ENCODE measurements at regions not wholly inside any gene's neighbourhood (a gene's known extent, or its start where the extent isn't known, plus 50 kb on each side); places are given as distances from the start of the nearest gene placed in this dataset.

DNA sequence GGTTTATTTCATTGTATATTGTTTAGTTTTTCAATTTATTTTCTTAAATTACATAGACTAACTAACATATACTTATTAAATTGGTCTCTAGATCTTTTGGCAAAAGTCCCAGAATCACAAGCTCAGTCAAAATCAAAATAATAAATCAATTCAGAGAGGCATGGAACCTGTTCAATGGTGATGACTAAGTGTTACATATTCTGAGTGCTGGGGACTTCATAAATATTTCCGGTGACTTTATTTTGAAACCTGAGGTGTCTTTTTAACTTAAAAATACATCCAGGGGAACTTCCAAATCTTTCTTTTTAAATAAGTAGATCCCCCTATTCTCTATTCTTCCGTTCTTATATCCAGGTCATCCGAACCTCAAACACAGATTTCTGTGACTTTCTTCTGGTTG, 89.6 kb upstream of the ZNF804B start:
- H4K20me1 ChIP-seq (ENCODE audit: insufficient read depth, low read length), result no peaks in the 10 kb centered on the region
- intact Hi-C loops (cut with micrococcal nuclease; ENCODE audit: unreplicated experiment), result no loop called here
- ChIA-PET POLR2A (no interaction called here), CTCF (ENCODE audit: low intra/inter-chr PET ratio, low total read pairs) (no interaction called here)
- DNase-seq (ENCODE audit: low spot score), result no peak
- H3K27me3 ChIP-seq (ENCODE audit: control insufficient read depth in 1 of 2, insufficient read depth in 2 of 2, low read length in 2 of 2), result no peaks in the 10 kb centered on the region
- H2AFZ ChIP-seq (ENCODE audit: low read length), result no peak overlapping the region
- H3K4me1 ChIP-seq (ENCODE audit: insufficient read depth, low read length), result no peaks in the 10 kb centered on the region
- ATAC-seq, result no peak
- H3K4me3 ChIP-seq (replicated peaks in 1 of 3; ENCODE audit: insufficient read depth in 1 of 3, low read depth in 2 of 3, low read length in 3 of 3), result no peak overlapping the region
- H3K36me3 ChIP-seq (replicated peaks in 1 of 2; ENCODE audit: control insufficient read depth in 1 of 2, insufficient read depth in 2 of 2, low read length in 2 of 2), result no peaks in the 10 kb centered on the region
- no peaks in the 10 kb centered on the region for H3K9me3 ChIP-seq (ENCODE audit: low read length)
- in situ Hi-C loops (cut with HindIII; ENCODE audit: extremely low pct_ligation_motif_present, low pct_unique_long_range_greater_than_20kb), result no loop called here
- no peaks in the 10 kb centered on the region for H3K79me2 ChIP-seq (ENCODE audit: insufficient read depth, low read length)
- FAIRE-seq, result no peak
- no peak overlapping the region for H3K27ac ChIP-seq (ENCODE audit: extremely low read length, insufficient read depth, low read length)
- TF ChIP-seq, protein P1, sequence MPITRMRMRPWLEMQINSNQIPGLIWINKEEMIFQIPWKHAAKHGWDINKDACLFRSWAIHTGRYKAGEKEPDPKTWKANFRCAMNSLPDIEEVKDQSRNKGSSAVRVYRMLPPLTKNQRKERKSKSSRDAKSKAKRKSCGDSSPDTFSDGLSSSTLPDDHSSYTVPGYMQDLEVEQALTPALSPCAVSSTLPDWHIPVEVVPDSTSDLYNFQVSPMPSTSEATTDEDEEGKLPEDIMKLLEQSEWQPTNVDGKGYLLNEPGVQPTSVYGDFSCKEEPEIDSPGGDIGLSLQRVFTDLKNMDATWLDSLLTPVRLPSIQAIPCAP (CRISPR knock-in tag; IDR thresholded peaks at IDR 0.05; ENCODE audit: low read depth), result no peak
- TF ChIP-seq ZNF3 (CRISPR knock-in tag; IDR thresholded peaks at IDR 0.05) (no peak), ZBTB46 (CRISPR knock-in tag; IDR thresholded peaks at IDR 0.05; ENCODE audit: borderline replicate concordance) (no peak), PHF5A (CRISPR knock-in tag; IDR thresholded peaks at IDR 0.05; ENCODE audit: low read depth, unreplicated experiment) (no peak), FOXM1 (CRISPR knock-in tag; IDR thresholded peaks at IDR 0.05) (no peak)
- H3K4me2 ChIP-seq (ENCODE audit: low read depth, low read length), result no peak overlapping the region
- 16% methylated on average over 3 of the region's 3 CpGs for WGBS (ENCODE audit: low lambda C conversion rate)
- no TSS peak for BruUV-seq (replicated peaks)
- H3K9ac ChIP-seq (ENCODE audit: insufficient read depth, low read depth, low read length), result no peak overlapping the region

DNA sequence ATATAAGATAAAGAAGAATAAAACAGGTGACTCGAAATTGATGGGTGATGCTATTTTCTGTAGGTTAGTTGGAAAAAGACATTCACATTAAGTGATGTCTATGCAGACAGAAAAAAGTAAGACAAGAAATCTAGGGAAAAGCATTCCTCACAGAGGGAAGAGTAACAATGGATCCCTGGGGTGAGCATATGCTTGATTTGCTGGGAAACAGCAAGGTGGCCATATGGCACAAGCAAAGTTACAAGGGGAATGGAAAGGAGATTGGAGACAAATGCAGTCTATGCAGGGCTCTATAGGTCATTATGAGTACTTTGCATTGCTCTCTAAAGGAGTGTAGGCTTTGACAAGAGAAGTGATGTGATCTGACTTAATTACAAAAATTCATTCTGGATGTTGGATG, 90.9 kb upstream of the ZNF804B start:
- Histone ChIP-seq H3K4me3 (replicated peaks in 1 of 3; ENCODE audit: insufficient read depth in 1 of 3, low read depth in 2 of 3, low read length in 3 of 3) (no peak overlapping the region), H3K79me2 (ENCODE audit: insufficient read depth, low read length) (no peaks in the 10 kb centered on the region), H2AFZ (ENCODE audit: low read length) (no peak overlapping the region), H3K4me2 (ENCODE audit: low read depth, low read length) (no peak overlapping the region), H3K9me3 (ENCODE audit: low read length) (no peaks in the 10 kb centered on the region), H3K9ac (ENCODE audit: insufficient read depth, low read depth, low read length) (no peak overlapping the region), H3K27ac (ENCODE audit: extremely low read length, insufficient read depth, low read length) (no peak overlapping the region), H3K27me3 (ENCODE audit: control insufficient read depth in 1 of 2, insufficient read depth in 2 of 2, low read length in 2 of 2) (no peaks in the 10 kb centered on the region), H3K4me1 (ENCODE audit: insufficient read depth, low read length) (no peaks in the 10 kb centered on the region), H4K20me1 (ENCODE audit: insufficient read depth, low read length) (no peaks in the 10 kb centered on the region), H3K36me3 (replicated peaks in 1 of 2; ENCODE audit: control insufficient read depth in 1 of 2, insufficient read depth in 2 of 2, low read length in 2 of 2) (no peaks in the 10 kb centered on the region)
- intact Hi-C loops (cut with micrococcal nuclease; ENCODE audit: unreplicated experiment), result no loop called here
- ATAC-seq (no peak), FAIRE-seq (no peak), DNase-seq (ENCODE audit: low spot score) (no peak)
- BruUV-seq (replicated peaks), result no TSS peak
- WGBS (ENCODE audit: low lambda C conversion rate), result 0% methylated on average over 1 of the region's 1 CpG
- ChIA-PET CTCF (ENCODE audit: low intra/inter-chr PET ratio, low total read pairs) (no interaction called here), POLR2A (no interaction called here)
- in situ Hi-C loops (cut with HindIII; ENCODE audit: extremely low pct_ligation_motif_present, low pct_unique_long_range_greater_than_20kb), result no loop called here
- TF ChIP-seq ZNF12 (CRISPR knock-in tag; IDR thresholded peaks at IDR 0.05) (no peak), ZNF577 (CRISPR knock-in tag; IDR thresholded peaks at IDR 0.05; ENCODE audit: borderline replicate concordance, low read depth) (no peak), HDAC6 (IDR thresholded peaks at IDR 0.05; ENCODE audit: low read depth, low read length) (no peak), YY1 (IDR thresholded peaks at IDR 0.05; ENCODE audit: insufficient read depth, insufficient replicate concordance, low read depth, low read length) (no peak), ZNF180 (CRISPR knock-in tag; IDR thresholded peaks at IDR 0.05; ENCODE audit: borderline replicate concordance, low read depth) (no peak), CBX5 (CRISPR knock-in tag; IDR thresholded peaks at IDR 0.05; ENCODE audit: borderline replicate concordance) (no peak), ZMYM4 (CRISPR knock-in tag; IDR thresholded peaks at IDR 0.05) (no peak), HDAC2 (CRISPR knock-in tag; IDR thresholded peaks at IDR 0.05) (no peak), ZNF792 (CRISPR knock-in tag; IDR thresholded peaks at IDR 0.05) (no peak), REXO4 (CRISPR knock-in tag; IDR thresholded peaks at IDR 0.05; ENCODE audit: borderline replicate concordance) (no peak), MTA3 (CRISPR knock-in tag; IDR thresholded peaks at IDR 0.05) (no peak), ZFX (CRISPR knock-in tag; IDR thresholded peaks at IDR 0.05; ENCODE audit: low read depth) (no peak), HDAC1 (CRISPR knock-in tag; IDR thresholded peaks at IDR 0.05) (no peak), JDP2 (CRISPR knock-in tag; IDR thresholded peaks at IDR 0.05; ENCODE audit: borderline replicate concordance) (no peak)
